ENCODE measurements at regions not wholly inside any gene's neighbourhood (a gene's known extent, or its start where the extent isn't known, plus 50 kb on each side); places are given as distances from the start of the nearest gene placed in this dataset.

- no peak for TF ChIP-seq CTCF (IDR thresholded peaks at IDR 0.05)
- TF ChIP-seq POLR2A (IDR thresholded peaks at IDR 0.05) = no peak
Measured at GRCh38 chr1:88036345-88037014, 647.6 kb upstream of the PKN2 start.

Measured in lower leg skin (tissue), 3 donors.